ENCODE measurements at regions not wholly inside any gene's neighbourhood (a gene's known extent, or its start where the extent isn't known, plus 50 kb on each side); places are given as distances from the start of the nearest gene placed in this dataset.

DNA sequence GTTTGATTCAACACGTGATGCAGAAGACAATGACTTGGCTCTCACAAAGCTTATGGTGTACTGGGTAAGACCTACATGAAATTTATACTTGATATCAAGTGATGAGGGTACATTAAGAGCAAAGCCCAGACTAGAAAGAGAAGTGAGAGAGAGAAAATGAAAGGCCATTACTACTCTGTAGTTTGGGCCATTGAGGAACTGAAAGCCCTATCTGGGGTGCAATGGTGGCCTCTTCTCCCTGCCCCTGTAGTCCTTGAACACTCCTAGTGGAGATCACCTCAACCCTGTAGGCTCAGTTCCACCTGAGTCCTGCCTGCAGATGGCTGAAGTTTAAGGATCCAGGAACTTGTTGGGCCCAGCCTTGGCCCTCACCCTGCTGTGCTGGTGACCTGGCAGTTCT is 569.8 kb upstream of the MEX3C start:
- Histone ChIP-seq H3K9ac (ENCODE audit: extremely low read depth, insufficient read length, low read length) (no peak overlapping the region), H3K23ac (ENCODE audit: insufficient read length, low read depth, low read length) (no peak overlapping the region), H2BK120ac (ENCODE audit: low read depth, low read length, poor library complexity, severe bottlenecking) (no peak overlapping the region), H3K56ac (ENCODE audit: insufficient read length, low read depth, low read length) (no peak overlapping the region), H2AK5ac (ENCODE audit: insufficient read length, low read length) (no peak overlapping the region), H3K79me2 (ENCODE audit: insufficient read depth, low read length) (no peaks in the 10 kb centered on the region), H4K5ac (ENCODE audit: insufficient read length, low read depth, low read length) (no peak overlapping the region), H2BK15ac (ENCODE audit: low read depth, low read length) (no peak overlapping the region), H4K91ac (ENCODE audit: insufficient read length, low read depth, low read length) (no peak overlapping the region), H2BK5ac (ENCODE audit: insufficient read length, low read length) (no peak overlapping the region), H3K27ac (ENCODE audit: insufficient read length, low read depth, low read length) (no peak overlapping the region), H4K20me1 (ENCODE audit: control insufficient read depth, insufficient read depth, insufficient read length) (no peaks in the 10 kb centered on the region), H3K14ac (ENCODE audit: insufficient read depth, low read length) (peak overlapping the region; percentile 29; the same call in 1 of the 2 replicates), H3K4me2 (ENCODE audit: insufficient read depth, insufficient read length, low read length) (no peak overlapping the region), H3K27me3 (ENCODE audit: insufficient read depth, low read length) (no peaks in the 10 kb centered on the region), H3T11ph (ENCODE audit: low read length) (no peak overlapping the region), H4K8ac (replicated peaks; ENCODE audit: insufficient read length, low read depth, low read length) (no peak overlapping the region), H3K18ac (ENCODE audit: insufficient read length, low read depth, low read length) (no peak overlapping the region), H3K4me1 (ENCODE audit: insufficient read depth, low read length) (no peaks in the 10 kb centered on the region), H2BK20ac (ENCODE audit: low read depth, low read length, poor library complexity, severe bottlenecking) (no peak overlapping the region), H3K9me3 (ENCODE audit: control insufficient read depth, low read depth, low read length) (no peaks in the 10 kb centered on the region), H3K4ac (ENCODE audit: low read depth, low read length) (no peak overlapping the region), H3K23me2 (ENCODE audit: insufficient read length, low read depth, low read length, poor library complexity, severe bottlenecking) (no peaks in the 10 kb centered on the region), H2BK12ac (ENCODE audit: insufficient read length, low read depth, low read length) (no peak overlapping the region), H2AFZ (ENCODE audit: low read length) (no peak overlapping the region), H3K79me1 (ENCODE audit: insufficient read depth, low read depth, low read length, poor library complexity, severe bottlenecking) (no peaks in the 10 kb centered on the region)
- Mint-ChIP-seq H3K9me3 (no peaks in the 10 kb centered on the region), H3K27me3 (ENCODE audit: low read depth) (no peaks in the 10 kb centered on the region), H3K4me1 (no peaks in the 10 kb centered on the region), H3K4me3 (no peak overlapping the region), H3K36me3 (ENCODE audit: insufficient read depth in 1 of 3, low read depth in 3 of 3) (no peaks in the 10 kb centered on the region; a peak in 1 of 7 replicates), H3K27ac (no peak overlapping the region)
- TF ChIP-seq, protein P1, sequence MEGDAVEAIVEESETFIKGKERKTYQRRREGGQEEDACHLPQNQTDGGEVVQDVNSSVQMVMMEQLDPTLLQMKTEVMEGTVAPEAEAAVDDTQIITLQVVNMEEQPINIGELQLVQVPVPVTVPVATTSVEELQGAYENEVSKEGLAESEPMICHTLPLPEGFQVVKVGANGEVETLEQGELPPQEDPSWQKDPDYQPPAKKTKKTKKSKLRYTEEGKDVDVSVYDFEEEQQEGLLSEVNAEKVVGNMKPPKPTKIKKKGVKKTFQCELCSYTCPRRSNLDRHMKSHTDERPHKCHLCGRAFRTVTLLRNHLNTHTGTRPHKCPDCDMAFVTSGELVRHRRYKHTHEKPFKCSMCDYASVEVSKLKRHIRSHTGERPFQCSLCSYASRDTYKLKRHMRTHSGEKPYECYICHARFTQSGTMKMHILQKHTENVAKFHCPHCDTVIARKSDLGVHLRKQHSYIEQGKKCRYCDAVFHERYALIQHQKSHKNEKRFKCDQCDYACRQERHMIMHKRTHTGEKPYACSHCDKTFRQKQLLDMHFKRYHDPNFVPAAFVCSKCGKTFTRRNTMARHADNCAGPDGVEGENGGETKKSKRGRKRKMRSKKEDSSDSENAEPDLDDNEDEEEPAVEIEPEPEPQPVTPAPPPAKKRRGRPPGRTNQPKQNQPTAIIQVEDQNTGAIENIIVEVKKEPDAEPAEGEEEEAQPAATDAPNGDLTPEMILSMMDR (conservative IDR thresholded peaks at IDR 0.05) = no peak
- no peak for DNase-seq
- no CpG with 5 or more reads among the region's 1 CpG for WGBS (ENCODE audit: extremely low coverage, insufficient read length, low lambda C conversion rate)
